Suprapubic skin (tissue), 4 donors: ENCODE measurements at regions not wholly inside any gene's neighbourhood (a gene's known extent, or its start where the extent isn't known, plus 50 kb on each side); places are given as distances from the start of the nearest gene placed in this dataset.

Experiments
- DNase-seq, 2 donors: peaks; one replicate each; pipeline ENCODE4 v3.0.0-alpha.2; 2019; ENCODE audit warnings: low spot score in 2 of 2
- H3K27ac ChIP-seq: fragments of 200-600 bp; sonication (generic); one replicate; pipeline ENCODE4 v1.5.1; 2019
- H3K27me3 ChIP-seq: fragments of 200-600 bp; sonication (generic); one replicate; pipeline ENCODE4 v1.5.1; 2019
- H3K36me3 ChIP-seq: fragments of 200-600 bp; sonication (generic); one replicate; pipeline ENCODE4 v1.5.1; 2019
- H3K4me1 ChIP-seq: fragments of 200-600 bp; sonication (generic); one replicate; pipeline ENCODE4 v1.5.1; 2019
- H3K4me3 ChIP-seq: fragments of 200-600 bp; sonication (generic); one replicate; pipeline ENCODE4 v1.5.1; 2019; ENCODE audit warnings: mild to moderate bottlenecking
- H3K9me3 ChIP-seq: fragments of 200-600 bp; sonication (generic); one replicate; pipeline ENCODE4 v1.5.1; 2019
- CTCF ChIP-seq, 2 donors: fragments of 200-600 bp in 1 of 2; fragments of 450-650 bp in 1 of 2; sonication (generic) in 1 of 2; IDR thresholded peaks; one replicate each; pipeline ENCODE4 v1.5.1; 2016 to 2019; ENCODE audit warnings: antibody characterized with exemption in 2 of 2, mild to moderate bottlenecking in 1 of 2, moderate library complexity in 1 of 2
- EP300 ChIP-seq: sonication (generic); formaldehyde crosslinking; IDR thresholded peaks from one replicate; pipeline ENCODE4 v1.6.1; 2017; ENCODE audit warnings: antibody characterized with exemption
- POLR2A ChIP-seq, 2 donors: fragments of 450-650 bp; IDR thresholded peaks; one replicate each; pipeline ENCODE4 v1.6.1; 2017; ENCODE audit warnings: antibody characterized with exemption in 2 of 2, mild to moderate bottlenecking in 2 of 2, moderate library complexity in 2 of 2
- POLR2AphosphoS5 ChIP-seq, 3 donors: sonication (generic); formaldehyde crosslinking; IDR thresholded peaks; one replicate each; pipeline ENCODE4 v1.6.1; 2017; ENCODE audit warnings: antibody characterized with exemption in 3 of 3
- WGBS: methylation state at CpG from one replicate; pipeline ENCODE4 v1.1.5; 2018; 5-methylcytosine and 5-hydroxymethylcytosine counted together

DNA sequence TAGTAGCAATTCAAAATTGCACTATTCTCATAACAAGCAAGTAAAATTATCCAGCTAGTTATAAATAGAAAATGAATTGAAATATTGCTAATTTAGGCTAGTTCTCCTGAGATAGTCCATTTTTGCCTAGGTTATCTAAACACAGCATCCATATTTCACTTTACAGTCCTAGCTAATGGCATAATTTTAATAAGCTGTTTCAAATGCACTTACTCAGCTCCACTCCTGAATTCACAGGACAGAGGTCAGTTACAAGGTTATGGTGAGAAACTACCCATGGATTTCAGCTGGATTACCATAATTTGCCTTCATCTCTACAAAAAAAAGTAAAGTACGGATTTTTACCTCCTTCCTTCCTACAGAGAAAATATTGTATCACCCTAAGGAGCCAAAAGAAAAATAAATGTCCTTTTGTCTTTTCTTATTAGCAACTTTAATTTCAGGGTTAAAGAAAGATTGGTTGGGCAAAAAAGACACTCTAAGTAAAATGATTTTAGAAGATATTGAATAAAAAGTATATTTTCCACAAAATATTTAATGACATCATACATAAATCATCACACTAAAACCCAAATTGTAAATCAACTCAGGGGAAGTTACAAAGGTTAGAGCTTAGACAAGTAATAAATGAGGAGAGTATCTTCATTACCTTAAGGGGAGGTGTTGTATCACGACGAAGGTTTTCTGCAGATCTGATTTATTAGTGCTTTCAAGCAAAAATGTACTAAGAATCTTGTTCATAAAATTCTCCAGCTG is 377.4 kb downstream of the C12orf50 start:
- Histone ChIP-seq H3K27ac (no peak overlapping the region), H3K4me3 (no peak overlapping the region), H3K9me3 (no peaks in the 10 kb centered on the region), H3K27me3 (no peaks in the 10 kb centered on the region), H3K4me1 (no peaks in the 10 kb centered on the region), H3K36me3 (no peaks in the 10 kb centered on the region)
- 53% methylated on average over 3 of the region's 3 CpGs for WGBS
- TF ChIP-seq POLR2AphosphoS5 (IDR thresholded peaks at IDR 0.05) (no peak), EP300 (no peak), CTCF (IDR thresholded peaks at IDR 0.05) (no peak), POLR2A (IDR thresholded peaks at IDR 0.05) (no peak)
- DNase-seq = no peak

- no peak overlapping the region for H3K4me3 ChIP-seq
- H3K4me1 ChIP-seq = no peaks in the 10 kb centered on the region
- no peaks in the 10 kb centered on the region for H3K27me3 ChIP-seq
- no peak for DNase-seq
- no peak overlapping the region for H3K27ac ChIP-seq
- TF ChIP-seq CTCF (IDR thresholded peaks at IDR 0.05) (no peak), EP300 (no peak), POLR2A (IDR thresholded peaks at IDR 0.05) (no peak), POLR2AphosphoS5 (IDR thresholded peaks at IDR 0.05) (no peak)
- no peaks in the 10 kb centered on the region for H3K36me3 ChIP-seq
- 94% methylated on average over 2 of the region's 2 CpGs for WGBS
- no peaks in the 10 kb centered on the region for H3K9me3 ChIP-seq
These were observed 387.0 kb downstream of the C12orf50 start for GRCh38 chr12:87642245-87642644.

DNA sequence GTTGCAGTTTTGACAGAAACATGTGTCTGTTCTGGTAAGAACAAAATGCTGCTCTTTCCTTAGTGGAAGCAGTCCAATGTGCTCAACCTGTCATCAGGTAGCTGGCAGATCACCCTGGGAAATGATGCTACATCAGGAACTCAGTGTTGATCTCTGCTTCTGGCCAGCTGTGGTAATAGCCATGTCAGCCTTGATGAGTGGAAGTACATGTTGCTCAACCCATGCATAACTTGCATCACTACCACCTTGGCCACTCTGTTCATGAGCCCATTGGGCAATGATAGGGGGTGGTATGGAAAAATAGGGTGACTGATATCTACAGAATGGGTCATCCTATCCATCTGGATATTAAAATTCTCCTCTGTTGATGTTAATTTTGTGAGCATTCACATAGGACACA is 411.0 kb downstream of the C12orf50 start:
- Histone ChIP-seq H3K36me3 (no peaks in the 10 kb centered on the region), H3K9me3 (no peaks in the 10 kb centered on the region), H3K4me3 (no peak overlapping the region), H3K27ac (no peak overlapping the region), H3K4me1 (no peaks in the 10 kb centered on the region), H3K27me3 (no peaks in the 10 kb centered on the region)
- no peak for DNase-seq
- TF ChIP-seq CTCF (IDR thresholded peaks at IDR 0.05) (no peak), POLR2A (IDR thresholded peaks at IDR 0.05) (no peak), POLR2AphosphoS5 (IDR thresholded peaks at IDR 0.05) (no peak), EP300 (no peak)

GRCh38 chr12:87612996-87613395 is 416.2 kb downstream of the C12orf50 start:
- no peaks in the 10 kb centered on the region for H3K9me3 ChIP-seq
- DNase-seq = no peak
- no peak for TF ChIP-seq POLR2A (IDR thresholded peaks at IDR 0.05)
- TF ChIP-seq POLR2AphosphoS5 (IDR thresholded peaks at IDR 0.05) = no peak
- TF ChIP-seq EP300 = no peak
- TF ChIP-seq CTCF (IDR thresholded peaks at IDR 0.05) = no peak
- no peaks in the 10 kb centered on the region for H3K27me3 ChIP-seq
- 91% methylated on average over 2 of the region's 2 CpGs for WGBS
- H3K27ac ChIP-seq = no peak overlapping the region
- H3K4me1 ChIP-seq = no peaks in the 10 kb centered on the region
- no peak overlapping the region for H3K4me3 ChIP-seq
- H3K36me3 ChIP-seq = no peaks in the 10 kb centered on the region

- WGBS = 82% methylated on average over 2 of the region's 2 CpGs
These were observed 420.9 kb downstream of the C12orf50 start for GRCh38 chr12:87608321-87608720.

More at GRCh38 chr12:87608321-87608720, 420.9 kb downstream of the C12orf50 start:
- TF ChIP-seq CTCF (IDR thresholded peaks at IDR 0.05) = no peak
- no peak for TF ChIP-seq POLR2AphosphoS5 (IDR thresholded peaks at IDR 0.05)
- TF ChIP-seq EP300 = no peak
- TF ChIP-seq POLR2A (IDR thresholded peaks at IDR 0.05) = no peak
- DNase-seq = no peak
- no peaks in the 10 kb centered on the region for H3K4me1 ChIP-seq
- H3K36me3 ChIP-seq = no peaks in the 10 kb centered on the region
- H3K4me3 ChIP-seq = no peak overlapping the region
- no peaks in the 10 kb centered on the region for H3K9me3 ChIP-seq
- H3K27me3 ChIP-seq = no peaks in the 10 kb centered on the region
- no peak overlapping the region for H3K27ac ChIP-seq
